Activated T-helper 1 cell treated with Interleukin-2 at 50 U/mL for 16 hours (primary cell): ENCODE measurements at regions not wholly inside any gene's neighbourhood (a gene's known extent, or its start where the extent isn't known, plus 50 kb on each side); places are given as distances from the start of the nearest gene placed in this dataset.
"Not testable (repeated sequence)": the region's sequence is repeated elsewhere in the genome, so short reads cannot be mapped to it uniquely, and the experiment has no call there.

Experiments used
- DNase-seq: peaks from one replicate; pipeline ENCODE4 v3.0.0-alpha.2; 2020; ENCODE audit warnings: low read depth

GRCh38 chr5:57002959-57003485 lies 51.1 kb upstream of the MIER3 start:
- DNase-seq: no peak

GRCh38 chr5:57003566-57003965 lies 51.6 kb upstream of the MIER3 start:
- not testable (repeated sequence) for DNase-seq

GRCh38 chr5:57004800-57005199 lies 52.9 kb upstream of the MIER3 start:
- DNase-seq: no peak

- no peak for DNase-seq
These were observed 55.4 kb upstream of the MIER3 start for GRCh38 chr5:57007344-57007743.

- DNase-seq: no peak
These were observed 57.9 kb upstream of the MIER3 start for GRCh38 chr5:57009811-57010210.

- DNase-seq: no peak
These were observed 58.9 kb upstream of the MIER3 start for GRCh38 chr5:57010786-57011185.

GRCh38 chr5:57012511-57012910 lies 60.6 kb upstream of the MIER3 start:
- no peak for DNase-seq

GRCh38 chr5:57025961-57026360 lies 74.0 kb upstream of the MIER3 start:
- DNase-seq: no peak

GRCh38 chr5:57028161-57028560 lies 76.2 kb upstream of the MIER3 start:
- no peak for DNase-seq

GRCh38 chr5:57032151-57032551 lies 80.2 kb upstream of the MIER3 start:
- DNase-seq: no peak

GRCh38 chr5:57033103-57033502 lies 81.2 kb upstream of the MIER3 start:
- no peak for DNase-seq

GRCh38 chr5:57033503-57033902 lies 81.6 kb upstream of the MIER3 start:
- no peak for DNase-seq

- no peak for DNase-seq
These were observed 82.4 kb upstream of the MIER3 start for GRCh38 chr5:57034201-57034916.

GRCh38 chr5:57035955-57036354 lies 84.0 kb upstream of the MIER3 start:
- DNase-seq: no peak

- DNase-seq: no peak
These were observed 84.8 kb upstream of the MIER3 start for GRCh38 chr5:57036761-57037160.

- no peak for DNase-seq
These were observed 85.4 kb upstream of the MIER3 start for GRCh38 chr5:57037355-57037754.

GRCh38 chr5:57041570-57041969 lies 89.6 kb upstream of the MIER3 start:
- no peak for DNase-seq

GRCh38 chr5:57042524-57042931 lies 90.6 kb upstream of the MIER3 start:
- no peak for DNase-seq

GRCh38 chr5:57054135-57054534 lies 102.2 kb upstream of the MIER3 start:
- DNase-seq: no peak

GRCh38 chr5:57054671-57055070 lies 102.7 kb upstream of the MIER3 start:
- no peak for DNase-seq

GRCh38 chr5:57055731-57056130 lies 103.8 kb upstream of the MIER3 start:
- DNase-seq: no peak

- DNase-seq: no peak
These were observed 110.1 kb upstream of the GPBP1 start for GRCh38 chr5:57063773-57064172.

- no peak for DNase-seq
These were observed 106.8 kb upstream of the GPBP1 start for GRCh38 chr5:57066924-57067596.

- DNase-seq: no peak
These were observed 106.3 kb upstream of the GPBP1 start for GRCh38 chr5:57067597-57067924.
